Heart right ventricle (tissue), 16 donors: ENCODE measurements at regions not wholly inside any gene's neighbourhood (a gene's known extent, or its start where the extent isn't known, plus 50 kb on each side); places are given as distances from the start of the nearest gene placed in this dataset.

Experiments
- ATAC-seq, 8 donors: fragments of 200-7000 bp; cut with Tn5 transposase; one replicate each; pipeline ENCODE4 v1.9.1; 2020; ENCODE audit warnings: mild to moderate bottlenecking in 8 of 8, moderate library complexity in 8 of 8, moderate number of reproducible peaks in 1 of 8
- DNase-seq, 2 donors: peaks; one replicate each; pipeline ENCODE4 v3.0.0-alpha.2; 2020
- H3K27ac ChIP-seq, 10 donors: fragments of 200-600 bp; sonication (generic) in 2 of 10; one replicate each; pipeline versions ENCODE4 v1.5.0 to v1.8.0; 2020 to 2022; ENCODE audit warnings: mild to moderate bottlenecking in 3 of 10
- H3K27me3 ChIP-seq, 7 donors: fragments of 200-600 bp; one replicate each; pipeline ENCODE4 v1.8.0; 2021 to 2022; ENCODE audit warnings: mild to moderate bottlenecking in 2 of 7
- H3K36me3 ChIP-seq, 9 donors: fragments of 200-600 bp; sonication (generic) in 1 of 9; one replicate each; pipeline versions ENCODE4 v1.5.0 to v1.8.0; 2020 to 2022; ENCODE audit warnings: mild to moderate bottlenecking in 2 of 9
- H3K4me1 ChIP-seq, 9 donors: fragments of 200-600 bp; sonication (generic) in 1 of 9; one replicate each; pipeline versions ENCODE4 v1.5.0 to v1.8.0; 2020 to 2022; ENCODE audit warnings: mild to moderate bottlenecking in 4 of 9
- H3K4me3 ChIP-seq, 10 donors: fragments of 200-600 bp; sonication (generic) in 2 of 10; one replicate each; pipeline versions ENCODE4 v1.5.0 to v1.8.0; 2020 to 2022; ENCODE audit warnings: mild to moderate bottlenecking in 7 of 10, moderate library complexity in 2 of 10
- H3K9me3 ChIP-seq, 11 donors: fragments of 200-600 bp in 10 of 11; sonication (generic) in 2 of 11; one replicate each; pipeline versions ENCODE4 v1.5.0 to v1.8.0; 2013 to 2022; ENCODE audit warnings: mild to moderate bottlenecking in 2 of 11, control low read depth in 1 of 11, moderate library complexity in 1 of 11
- WGBS, 2 donors: extraction: QIAGEN DNeasy Blood & Tissue Kit; methylation state at CpG; one replicate each; pipeline ENCODE4 v1.1.7; 2013; ENCODE audit warnings: inconsistent platforms in 1 of 2; 5-methylcytosine and 5-hydroxymethylcytosine counted together
- intact Hi-C, 10 donors: fragments of 100-400 bp; cut with DNase I; formaldehyde crosslinking; loops; one replicate each; pipeline versions ENCODE4 v1.11.1 to v1.14.2; 2022
- TF ChIP-seq, protein P1 (sequence below), 9 donors: fragments of 200-600 bp; sonication (generic) in 2 of 9; IDR thresholded peaks; one replicate each; pipeline versions ENCODE4 v1.5.0 to v1.8.0; 2021 to 2022; ENCODE audit warnings: antibody characterized with exemption in 9 of 9, mild to moderate bottlenecking in 5 of 9, moderate library complexity in 1 of 9
- donor health status: Arrhythmogenic right ventricular cardiomyopathy.
- donor health status: ischemic (EF 13 %, LVEDD 7.1; RV severe dilation, severe dysfunction).
- donor health status: healthy with polysubstance abuse.
- donor health status: DM: no; HTN: yes; CAD: no.
- donor health status: DM: no; HTN: no; CAD: no.
- donor health status: ischemic (EF 25% LVEDD 6.9; RV normal size, moderate dysfunction).
- donor health status: ischemic (EF 25% LVEDD 5.7; RV mildly dilated, moderate dysfunction).
- donor health status: healthy.
- donor health status: DM: yes; HTN: yes; CAD: no.
- donor health status: Ischemic cardiomyopathy.
- donor health status: ischemic (EF 35%, LVEDD 5.7; RV mildly dilated, moderate dysfunction).
- donor health status: nonischemic (EF 11% LVEDD 7.7; RV severe dilation, severe dysfunction).
- donor health status: DM: yes; HTN: yes; CAD: no.
- donor health status: PGD.
- donor health status: ischemic (EF 29% LVEDD 5.4; RV normal size, mild dysfunction).
- donor health status: nonischemic (EF 23%, LVEDD 6.1; RV moderate dilation, normal function).

DNA sequence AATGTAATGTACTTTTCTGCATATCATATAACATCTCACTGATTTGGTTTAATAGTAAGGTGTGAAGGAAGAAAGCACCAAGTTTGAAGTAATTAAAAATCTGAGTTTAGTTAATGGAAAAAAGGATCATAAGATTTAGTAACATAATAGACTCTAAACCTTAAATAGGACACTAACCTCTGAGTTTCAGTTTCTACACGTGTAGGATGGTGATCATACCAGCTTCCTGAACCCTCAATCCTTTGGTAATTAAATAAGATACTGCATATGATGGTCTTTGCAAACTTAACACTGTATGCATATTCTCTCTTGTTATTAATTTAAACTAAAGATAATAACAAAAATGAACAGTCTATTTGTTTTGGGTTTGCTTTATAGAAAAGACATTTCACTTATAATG lies 216.8 kb downstream of the NUP35 start:
- no peaks in the 10 kb centered on the region for H3K27me3 ChIP-seq
- no peak overlapping the region for H3K4me3 ChIP-seq
- no peaks in the 10 kb centered on the region for H3K36me3 ChIP-seq
- no peaks in the 10 kb centered on the region for H3K4me1 ChIP-seq
- H3K9me3 ChIP-seq = peaks cover 0 to 25% (median 11%) of the 10 kb centered on the region in 11 donors
- DNase-seq (no peak), ATAC-seq (no peak)
- 59 to 67% methylated on average over 1 of the region's 1 CpG for WGBS, 2 donors
- intact Hi-C loops = no loop called here
- no peak overlapping the region for H3K27ac ChIP-seq
- TF ChIP-seq, protein P1, sequence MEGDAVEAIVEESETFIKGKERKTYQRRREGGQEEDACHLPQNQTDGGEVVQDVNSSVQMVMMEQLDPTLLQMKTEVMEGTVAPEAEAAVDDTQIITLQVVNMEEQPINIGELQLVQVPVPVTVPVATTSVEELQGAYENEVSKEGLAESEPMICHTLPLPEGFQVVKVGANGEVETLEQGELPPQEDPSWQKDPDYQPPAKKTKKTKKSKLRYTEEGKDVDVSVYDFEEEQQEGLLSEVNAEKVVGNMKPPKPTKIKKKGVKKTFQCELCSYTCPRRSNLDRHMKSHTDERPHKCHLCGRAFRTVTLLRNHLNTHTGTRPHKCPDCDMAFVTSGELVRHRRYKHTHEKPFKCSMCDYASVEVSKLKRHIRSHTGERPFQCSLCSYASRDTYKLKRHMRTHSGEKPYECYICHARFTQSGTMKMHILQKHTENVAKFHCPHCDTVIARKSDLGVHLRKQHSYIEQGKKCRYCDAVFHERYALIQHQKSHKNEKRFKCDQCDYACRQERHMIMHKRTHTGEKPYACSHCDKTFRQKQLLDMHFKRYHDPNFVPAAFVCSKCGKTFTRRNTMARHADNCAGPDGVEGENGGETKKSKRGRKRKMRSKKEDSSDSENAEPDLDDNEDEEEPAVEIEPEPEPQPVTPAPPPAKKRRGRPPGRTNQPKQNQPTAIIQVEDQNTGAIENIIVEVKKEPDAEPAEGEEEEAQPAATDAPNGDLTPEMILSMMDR (IDR thresholded peaks at IDR 0.05) = no peak

DNA sequence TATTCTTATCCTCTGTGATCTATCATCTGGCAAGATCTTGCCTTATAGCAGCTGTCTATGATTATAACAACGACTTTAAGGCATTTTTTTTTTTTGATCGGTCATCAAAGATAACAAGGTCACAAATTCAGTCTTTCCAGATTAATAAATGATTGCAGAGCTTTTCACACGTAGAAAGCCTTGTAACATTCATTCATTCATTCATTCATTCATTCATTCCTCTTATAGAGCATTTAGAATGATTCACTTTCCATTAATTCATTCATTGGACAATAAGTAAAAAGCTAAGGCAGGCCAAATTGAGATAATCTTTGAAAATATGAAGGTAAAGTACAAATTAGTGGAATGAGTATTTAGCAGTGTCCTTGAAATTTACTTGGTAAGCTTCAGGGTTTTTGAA lies 223.7 kb downstream of the NUP35 start:
- intact Hi-C loops = no loop called here
- H3K9me3 ChIP-seq = no peaks in the 10 kb centered on the region
- ATAC-seq (no peak), DNase-seq (no peak)
- no peak overlapping the region for H3K4me3 ChIP-seq
- no peaks in the 10 kb centered on the region for H3K36me3 ChIP-seq
- WGBS, 2 donors = 73 to 75% methylated on average over 3 of the region's 3 CpGs
- TF ChIP-seq, protein P1 (IDR thresholded peaks at IDR 0.05) = no peak
- H3K27me3 ChIP-seq = no peaks in the 10 kb centered on the region
- H3K27ac ChIP-seq = no peak overlapping the region
- H3K4me1 ChIP-seq = no peaks in the 10 kb centered on the region

DNA sequence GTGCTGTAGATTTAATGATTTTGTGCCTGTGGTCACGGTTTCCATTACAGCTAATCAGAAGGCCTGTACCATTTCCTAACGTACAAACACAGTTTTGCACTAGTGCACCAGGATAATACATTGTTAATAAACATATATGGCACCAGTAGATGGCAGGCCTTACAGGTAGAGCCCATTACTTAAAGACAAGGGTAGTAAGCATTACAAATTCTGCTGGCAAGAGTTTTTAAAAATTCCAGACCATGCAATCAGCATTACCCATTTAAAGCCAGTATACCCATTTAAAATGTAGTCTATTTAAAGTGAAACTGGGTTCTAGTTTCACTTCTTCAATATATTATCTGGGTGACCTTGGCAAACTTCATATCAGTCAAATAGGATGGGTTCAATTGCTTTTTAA lies 224.2 kb downstream of the NUP35 start:
- WGBS, 2 donors = 84 to 93% methylated on average over 2 of the region's 2 CpGs
- no peaks in the 10 kb centered on the region for H3K4me1 ChIP-seq
- no peak overlapping the region for H3K27ac ChIP-seq
- intact Hi-C loops = no loop called here
- no peak overlapping the region for H3K4me3 ChIP-seq
- TF ChIP-seq, protein P1 (IDR thresholded peaks at IDR 0.05) = no peak
- no peak for DNase-seq
- ATAC-seq = no peak
- H3K36me3 ChIP-seq = no peaks in the 10 kb centered on the region
- H3K9me3 ChIP-seq = no peaks in the 10 kb centered on the region
- no peaks in the 10 kb centered on the region for H3K27me3 ChIP-seq

DNA sequence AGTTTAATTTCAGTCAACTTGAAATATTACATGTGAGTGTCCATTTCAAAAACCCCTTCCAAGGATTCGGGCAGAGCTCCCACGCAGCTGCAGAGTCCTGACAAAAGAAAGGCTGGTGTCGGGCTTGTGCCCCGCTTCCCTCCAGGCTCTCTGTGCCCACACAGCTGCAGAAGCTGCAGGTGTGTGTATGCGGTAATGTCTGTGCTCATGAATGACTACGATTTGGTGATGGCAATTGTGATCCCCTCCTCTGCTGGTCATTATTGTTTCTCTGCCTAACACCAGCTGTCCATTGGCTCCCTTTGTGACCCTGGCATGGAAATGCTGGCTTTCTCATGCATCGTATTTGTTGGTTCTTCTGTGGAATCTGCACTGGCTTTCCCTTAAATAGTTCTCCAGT lies 224.8 kb downstream of the NUP35 start:
- no peak overlapping the region for H3K4me3 ChIP-seq
- H3K4me1 ChIP-seq = no peaks in the 10 kb centered on the region
- DNase-seq (no peak), ATAC-seq (no peak)
- H3K9me3 ChIP-seq = no peaks in the 10 kb centered on the region
- no peaks in the 10 kb centered on the region for H3K27me3 ChIP-seq
- WGBS, 2 donors = 82 to 84% methylated on average over 7 of the region's 7 CpGs
- no peaks in the 10 kb centered on the region for H3K36me3 ChIP-seq
- H3K27ac ChIP-seq = no peak overlapping the region
- TF ChIP-seq, protein P1 (IDR thresholded peaks at IDR 0.05) = no peak
- intact Hi-C loops = no loop called here

DNA sequence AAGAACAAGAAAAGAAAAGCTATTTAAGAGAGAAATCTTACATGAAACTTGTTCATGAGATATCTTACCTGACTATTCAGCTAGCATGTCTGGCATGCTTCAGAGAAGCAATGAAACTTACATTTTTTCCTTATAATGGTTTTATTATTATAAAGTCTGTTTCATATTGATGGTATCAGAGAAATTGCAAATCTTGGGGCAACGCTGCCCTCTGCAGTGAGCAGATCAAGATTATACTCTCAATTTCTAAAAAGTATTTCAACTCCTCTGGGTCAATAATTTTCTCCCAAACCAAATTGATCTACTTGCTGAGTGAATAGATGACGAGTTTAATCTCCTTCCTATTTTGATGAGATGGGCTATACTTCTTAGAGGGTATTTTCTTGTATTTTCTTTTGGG lies 235.6 kb downstream of the NUP35 start:
- no peak for DNase-seq
- intact Hi-C loops = no loop called here
- Histone ChIP-seq H3K4me3 (no peak overlapping the region), H3K4me1 (no peaks in the 10 kb centered on the region), H3K36me3 (no peaks in the 10 kb centered on the region), H3K27me3 (no peaks in the 10 kb centered on the region), H3K9me3 (no peaks in the 10 kb centered on the region), H3K27ac (no peak overlapping the region)
- 75 to 76% methylated on average over 2 of the region's 2 CpGs for WGBS, 2 donors
- TF ChIP-seq, protein P1 (IDR thresholded peaks at IDR 0.05) = peak in 2 of 9 donors; percentile 4 to 26
- no peak for ATAC-seq
